Activated gamma-delta T cell (primary cell): ENCODE measurements at regions not wholly inside any gene's neighbourhood (a gene's known extent, or its start where the extent isn't known, plus 50 kb on each side); places are given as distances from the start of the nearest gene placed in this dataset.
"Not testable (repeated sequence)": the region's sequence is repeated elsewhere in the genome, so short reads cannot be mapped to it uniquely, and the experiment has no call there.

Experiments used
- DNase-seq: peaks from one replicate; lab custom pipeline; 2025; lab: John Stamatoyannopoulos, UW

GRCh38 chr13:90872491-90873025 is 474.9 kb upstream of the MIR17HG start:
- no peak for DNase-seq

GRCh38 chr13:90880790-90881189 is 466.7 kb upstream of the MIR17HG start:
- no peak for DNase-seq

- no peak for DNase-seq
Measured at GRCh38 chr13:90882551-90882950, 464.9 kb upstream of the MIR17HG start.

- no peak for DNase-seq
Measured at GRCh38 chr13:90883592-90883991, 463.9 kb upstream of the MIR17HG start.

GRCh38 chr13:90884066-90884465 is 463.4 kb upstream of the MIR17HG start:
- no peak for DNase-seq

GRCh38 chr13:90889906-90890834 is 457.3 kb upstream of the MIR17HG start:
- DNase-seq, result no peak

- no peak for DNase-seq
Measured at GRCh38 chr13:90891329-90891728, 456.2 kb upstream of the MIR17HG start.

GRCh38 chr13:90893199-90893598 is 454.3 kb upstream of the MIR17HG start:
- not testable (repeated sequence) for DNase-seq

- no peak for DNase-seq
Measured at GRCh38 chr13:90896002-90896401, 451.5 kb upstream of the MIR17HG start.

GRCh38 chr13:90898811-90899210 is 448.7 kb upstream of the MIR17HG start:
- DNase-seq, result no peak

GRCh38 chr13:90899416-90899815 is 448.1 kb upstream of the MIR17HG start:
- no peak for DNase-seq

GRCh38 chr13:90902255-90902654 is 445.2 kb upstream of the MIR17HG start:
- no peak for DNase-seq

- DNase-seq, result no peak
Measured at GRCh38 chr13:90906554-90906953, 440.9 kb upstream of the MIR17HG start.

- DNase-seq, result no peak
Measured at GRCh38 chr13:90908792-90909191, 438.7 kb upstream of the MIR17HG start.

GRCh38 chr13:90910018-90910639 is 437.4 kb upstream of the MIR17HG start:
- no peak for DNase-seq

GRCh38 chr13:90912247-90912646 is 435.2 kb upstream of the MIR17HG start:
- DNase-seq, result no peak

- DNase-seq, result no peak
Measured at GRCh38 chr13:90918536-90918935, 429.0 kb upstream of the MIR17HG start.

GRCh38 chr13:90919153-90919552 is 428.3 kb upstream of the MIR17HG start:
- DNase-seq, result no peak

GRCh38 chr13:90926459-90926858 is 421.0 kb upstream of the MIR17HG start:
- DNase-seq, result no peak

GRCh38 chr13:90928109-90928508 is 419.4 kb upstream of the MIR17HG start:
- no peak for DNase-seq

GRCh38 chr13:90933097-90933826 is 414.2 kb upstream of the MIR17HG start:
- no peak for DNase-seq

GRCh38 chr13:90934741-90935140 is 412.7 kb upstream of the MIR17HG start:
- DNase-seq, result no peak
